ENCODE measurements at regions not wholly inside any gene's neighbourhood (a gene's known extent, or its start where the extent isn't known, plus 50 kb on each side); places are given as distances from the start of the nearest gene placed in this dataset.

DNA sequence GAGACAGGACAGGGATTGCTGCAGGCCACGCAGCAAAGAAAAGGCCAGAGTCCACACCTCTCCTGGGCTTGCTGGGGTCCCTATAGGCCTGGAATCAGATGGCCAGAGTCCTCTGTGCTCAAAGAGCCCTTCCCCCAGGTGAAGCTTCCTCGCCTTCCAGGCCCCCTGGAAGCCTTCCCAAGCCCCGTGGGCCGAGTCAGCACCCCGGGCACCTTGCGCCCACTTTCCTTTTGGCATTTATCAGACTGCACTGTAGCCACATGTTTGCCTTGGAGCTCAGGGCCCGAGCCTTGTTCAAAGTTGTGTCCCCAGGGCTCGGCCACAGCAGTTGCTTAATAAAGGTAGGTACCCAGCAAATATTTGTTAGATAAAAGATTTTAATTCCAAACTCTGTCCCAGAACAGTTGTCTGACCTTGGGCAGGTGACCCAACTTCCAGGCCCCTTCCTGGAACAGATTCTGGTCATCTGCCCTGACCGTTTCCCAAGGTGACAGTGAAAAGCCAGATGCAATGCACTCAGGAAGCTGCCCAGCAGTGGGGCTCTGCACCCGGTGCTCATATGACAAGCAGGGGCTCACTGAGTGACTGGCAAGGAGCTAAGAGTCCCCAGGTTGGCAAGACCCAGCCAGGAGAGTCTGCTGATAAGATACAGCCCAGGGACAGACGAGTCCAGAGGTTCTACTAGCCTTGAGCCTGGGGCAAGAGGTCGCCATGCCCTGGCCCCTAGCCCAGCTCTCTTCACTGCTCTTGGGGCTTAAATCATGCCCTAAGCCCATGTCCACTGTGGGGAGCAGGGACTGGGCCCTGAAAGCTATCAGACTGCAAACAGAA is 81.2 kb downstream of the PITPNM2 start (continued):
- TF ChIP-seq, protein P1, sequence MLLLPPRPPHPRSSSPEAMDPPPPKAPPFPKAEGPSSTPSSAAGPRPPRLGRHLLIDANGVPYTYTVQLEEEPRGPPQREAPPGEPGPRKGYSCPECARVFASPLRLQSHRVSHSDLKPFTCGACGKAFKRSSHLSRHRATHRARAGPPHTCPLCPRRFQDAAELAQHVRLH (CRISPR knock-in tag; IDR thresholded peaks at IDR 0.05; ENCODE audit: borderline replicate concordance, low read depth): peak; percentile 34; the same call in 1 of the 2 replicates
- TF ChIP-seq, protein P2, sequence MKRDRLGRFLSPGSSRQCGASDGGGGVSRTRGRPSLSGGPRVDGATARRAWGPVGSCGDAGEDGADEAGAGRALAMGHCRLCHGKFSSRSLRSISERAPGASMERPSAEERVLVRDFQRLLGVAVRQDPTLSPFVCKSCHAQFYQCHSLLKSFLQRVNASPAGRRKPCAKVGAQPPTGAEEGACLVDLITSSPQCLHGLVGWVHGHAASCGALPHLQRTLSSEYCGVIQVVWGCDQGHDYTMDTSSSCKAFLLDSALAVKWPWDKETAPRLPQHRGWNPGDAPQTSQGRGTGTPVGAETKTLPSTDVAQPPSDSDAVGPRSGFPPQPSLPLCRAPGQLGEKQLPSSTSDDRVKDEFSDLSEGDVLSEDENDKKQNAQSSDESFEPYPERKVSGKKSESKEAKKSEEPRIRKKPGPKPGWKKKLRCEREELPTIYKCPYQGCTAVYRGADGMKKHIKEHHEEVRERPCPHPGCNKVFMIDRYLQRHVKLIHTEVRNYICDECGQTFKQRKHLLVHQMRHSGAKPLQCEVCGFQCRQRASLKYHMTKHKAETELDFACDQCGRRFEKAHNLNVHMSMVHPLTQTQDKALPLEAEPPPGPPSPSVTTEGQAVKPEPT (CRISPR knock-in tag; IDR thresholded peaks at IDR 0.05; ENCODE audit: low read depth): 0 out of 2 replicates have a peak, but pooled peaks have one; percentile 69
- TF ChIP-seq, protein P3, sequence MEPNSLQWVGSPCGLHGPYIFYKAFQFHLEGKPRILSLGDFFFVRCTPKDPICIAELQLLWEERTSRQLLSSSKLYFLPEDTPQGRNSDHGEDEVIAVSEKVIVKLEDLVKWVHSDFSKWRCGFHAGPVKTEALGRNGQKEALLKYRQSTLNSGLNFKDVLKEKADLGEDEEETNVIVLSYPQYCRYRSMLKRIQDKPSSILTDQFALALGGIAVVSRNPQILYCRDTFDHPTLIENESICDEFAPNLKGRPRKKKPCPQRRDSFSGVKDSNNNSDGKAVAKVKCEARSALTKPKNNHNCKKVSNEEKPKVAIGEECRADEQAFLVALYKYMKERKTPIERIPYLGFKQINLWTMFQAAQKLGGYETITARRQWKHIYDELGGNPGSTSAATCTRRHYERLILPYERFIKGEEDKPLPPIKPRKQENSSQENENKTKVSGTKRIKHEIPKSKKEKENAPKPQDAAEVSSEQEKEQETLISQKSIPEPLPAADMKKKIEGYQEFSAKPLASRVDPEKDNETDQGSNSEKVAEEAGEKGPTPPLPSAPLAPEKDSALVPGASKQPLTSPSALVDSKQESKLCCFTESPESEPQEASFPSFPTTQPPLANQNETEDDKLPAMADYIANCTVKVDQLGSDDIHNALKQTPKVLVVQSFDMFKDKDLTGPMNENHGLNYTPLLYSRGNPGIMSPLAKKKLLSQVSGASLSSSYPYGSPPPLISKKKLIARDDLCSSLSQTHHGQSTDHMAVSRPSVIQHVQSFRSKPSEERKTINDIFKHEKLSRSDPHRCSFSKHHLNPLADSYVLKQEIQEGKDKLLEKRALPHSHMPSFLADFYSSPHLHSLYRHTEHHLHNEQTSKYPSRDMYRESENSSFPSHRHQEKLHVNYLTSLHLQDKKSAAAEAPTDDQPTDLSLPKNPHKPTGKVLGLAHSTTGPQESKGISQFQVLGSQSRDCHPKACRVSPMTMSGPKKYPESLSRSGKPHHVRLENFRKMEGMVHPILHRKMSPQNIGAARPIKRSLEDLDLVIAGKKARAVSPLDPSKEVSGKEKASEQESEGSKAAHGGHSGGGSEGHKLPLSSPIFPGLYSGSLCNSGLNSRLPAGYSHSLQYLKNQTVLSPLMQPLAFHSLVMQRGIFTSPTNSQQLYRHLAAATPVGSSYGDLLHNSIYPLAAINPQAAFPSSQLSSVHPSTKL (CRISPR knock-in tag; IDR thresholded peaks at IDR 0.05): 0 out of 2 replicates have a peak, but pooled peaks have one; percentile 6
- TF ChIP-seq MTA1 (CRISPR knock-in tag; IDR thresholded peaks at IDR 0.05; ENCODE audit: borderline replicate concordance): 0 out of 2 replicates have a peak, but pooled peaks have one; percentile 17
- TF ChIP-seq ZSCAN31 (CRISPR knock-in tag; IDR thresholded peaks at IDR 0.05; ENCODE audit: low read depth): peak; percentile 43; the same call in 1 of the 2 replicates
- no peak for TF ChIP-seq ZNF180 (CRISPR knock-in tag; IDR thresholded peaks at IDR 0.05; ENCODE audit: borderline replicate concordance, low read depth)
- 0 out of 2 replicates have a peak, but pooled peaks have one; percentile 3 for TF ChIP-seq CEBPG (CRISPR knock-in tag; IDR thresholded peaks at IDR 0.05)
- TF ChIP-seq RXRB (CRISPR knock-in tag; IDR thresholded peaks at IDR 0.05; ENCODE audit: borderline replicate concordance): peak; percentile 27; the same call in 1 of the 2 replicates
- peak; percentile 84 for TF ChIP-seq ZFX (CRISPR knock-in tag; IDR thresholded peaks at IDR 0.05; ENCODE audit: low read depth)
- TF ChIP-seq SRSF1 (optimal IDR thresholded peaks at IDR 0.05; ENCODE audit: low read depth, low read length): no peak
- 0 out of 2 replicates have a peak, but pooled peaks have one; percentile 27 for TF ChIP-seq ZNF839 (CRISPR knock-in tag; IDR thresholded peaks at IDR 0.05; ENCODE audit: borderline replicate concordance)
- no peak for TF ChIP-seq MAF1 (CRISPR knock-in tag; IDR thresholded peaks at IDR 0.05; ENCODE audit: borderline replicate concordance)
- TF ChIP-seq, protein P4, sequence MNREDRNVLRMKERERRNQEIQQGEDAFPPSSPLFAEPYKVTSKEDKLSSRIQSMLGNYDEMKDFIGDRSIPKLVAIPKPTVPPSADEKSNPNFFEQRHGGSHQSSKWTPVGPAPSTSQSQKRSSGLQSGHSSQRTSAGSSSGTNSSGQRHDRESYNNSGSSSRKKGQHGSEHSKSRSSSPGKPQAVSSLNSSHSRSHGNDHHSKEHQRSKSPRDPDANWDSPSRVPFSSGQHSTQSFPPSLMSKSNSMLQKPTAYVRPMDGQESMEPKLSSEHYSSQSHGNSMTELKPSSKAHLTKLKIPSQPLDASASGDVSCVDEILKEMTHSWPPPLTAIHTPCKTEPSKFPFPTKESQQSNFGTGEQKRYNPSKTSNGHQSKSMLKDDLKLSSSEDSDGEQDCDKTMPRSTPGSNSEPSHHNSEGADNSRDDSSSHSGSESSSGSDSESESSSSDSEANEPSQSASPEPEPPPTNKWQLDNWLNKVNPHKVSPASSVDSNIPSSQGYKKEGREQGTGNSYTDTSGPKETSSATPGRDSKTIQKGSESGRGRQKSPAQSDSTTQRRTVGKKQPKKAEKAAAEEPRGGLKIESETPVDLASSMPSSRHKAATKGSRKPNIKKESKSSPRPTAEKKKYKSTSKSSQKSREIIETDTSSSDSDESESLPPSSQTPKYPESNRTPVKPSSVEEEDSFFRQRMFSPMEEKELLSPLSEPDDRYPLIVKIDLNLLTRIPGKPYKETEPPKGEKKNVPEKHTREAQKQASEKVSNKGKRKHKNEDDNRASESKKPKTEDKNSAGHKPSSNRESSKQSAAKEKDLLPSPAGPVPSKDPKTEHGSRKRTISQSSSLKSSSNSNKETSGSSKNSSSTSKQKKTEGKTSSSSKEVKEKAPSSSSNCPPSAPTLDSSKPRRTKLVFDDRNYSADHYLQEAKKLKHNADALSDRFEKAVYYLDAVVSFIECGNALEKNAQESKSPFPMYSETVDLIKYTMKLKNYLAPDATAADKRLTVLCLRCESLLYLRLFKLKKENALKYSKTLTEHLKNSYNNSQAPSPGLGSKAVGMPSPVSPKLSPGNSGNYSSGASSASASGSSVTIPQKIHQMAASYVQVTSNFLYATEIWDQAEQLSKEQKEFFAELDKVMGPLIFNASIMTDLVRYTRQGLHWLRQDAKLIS (CRISPR knock-in tag; IDR thresholded peaks at IDR 0.05): no peak
- TF ChIP-seq, protein P5, sequence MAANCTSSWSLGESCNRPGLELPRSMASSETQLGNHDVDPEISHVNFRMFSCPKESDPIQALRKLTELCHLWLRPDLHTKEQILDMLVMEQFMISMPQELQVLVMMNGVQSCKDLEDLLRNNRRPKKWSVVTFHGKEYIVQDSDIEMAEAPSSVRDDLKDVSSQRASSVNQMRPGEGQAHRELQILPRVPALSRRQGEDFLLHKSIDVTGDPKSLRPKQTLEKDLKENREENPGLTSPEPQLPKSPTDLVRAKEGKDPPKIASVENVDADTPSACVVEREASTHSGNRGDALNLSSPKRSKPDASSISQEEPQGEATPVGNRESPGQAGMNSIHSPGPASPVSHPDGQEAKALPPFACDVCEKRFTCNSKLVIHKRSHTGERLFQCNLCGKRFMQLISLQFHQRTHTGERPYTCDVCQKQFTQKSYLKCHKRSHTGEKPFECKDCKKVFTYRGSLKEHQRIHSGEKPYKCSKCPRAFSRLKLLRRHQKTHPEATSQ (CRISPR knock-in tag; IDR thresholded peaks at IDR 0.05; ENCODE audit: borderline replicate concordance): no peak
- peak; percentile 23; the same call in 1 of the 2 replicates for TF ChIP-seq PHF21A (CRISPR knock-in tag; IDR thresholded peaks at IDR 0.05)
- no peak for TF ChIP-seq ZNF562 (CRISPR knock-in tag; IDR thresholded peaks at IDR 0.05; ENCODE audit: borderline replicate concordance)
- no peak for TF ChIP-seq CHD2 (IDR thresholded peaks at IDR 0.05; ENCODE audit: low read depth, low read length)

Data from HepG2 (cell line).